ENCODE measurements at regions not wholly inside any gene's neighbourhood (a gene's known extent, or its start where the extent isn't known, plus 50 kb on each side); places are given as distances from the start of the nearest gene placed in this dataset.

GRCh38 chr5:56722317-56722716 lies 93.0 kb upstream of the MAP3K1 start:
- no peak for TF ChIP-seq POLR2AphosphoS5 (IDR thresholded peaks at IDR 0.05; ENCODE audit: low read depth, low read length)
- no peak for TF ChIP-seq POLR2A (IDR thresholded peaks at IDR 0.05; ENCODE audit: low read depth, low read length)
